NCI-H2107 treated with DMSO at 0.1 percent for 48 hours (cell line): ENCODE measurements at regions not wholly inside any gene's neighbourhood (a gene's known extent, or its start where the extent isn't known, plus 50 kb on each side); places are given as distances from the start of the nearest gene placed in this dataset.

ENCODE experiments used
- DNase-seq: peaks from one replicate; lab custom pipeline; 2025; ENCODE audit not compliant: unreplicated experiment; lab: John Stamatoyannopoulos, UW

GRCh38 chr4:24419181-24420034 is 164.9 kb downstream of the DHX15 start:
- DNase-seq = peak; percentile 37

GRCh38 chr4:24417206-24417605 is 167.1 kb downstream of the DHX15 start:
- DNase-seq = no peak

GRCh38 chr4:24416293-24416692 is 168.1 kb downstream of the DHX15 start:
- no peak for DNase-seq

- DNase-seq = no peak
Observed at GRCh38 chr4:24413311-24413784, 171.0 kb downstream of the DHX15 start.

- DNase-seq = no peak
Observed at GRCh38 chr4:24411806-24412205, 172.5 kb downstream of the DHX15 start.

- DNase-seq = no peak
Observed at GRCh38 chr4:24411299-24411698, 173.1 kb downstream of the DHX15 start.

- no peak for DNase-seq
Observed at GRCh38 chr4:24408640-24409039, 175.7 kb downstream of the DHX15 start.

- no peak for DNase-seq
Observed at GRCh38 chr4:24405926-24406325, 178.4 kb downstream of the DHX15 start.

GRCh38 chr4:24405341-24405740 is 179.0 kb downstream of the DHX15 start:
- DNase-seq = no peak

- DNase-seq = no peak
Observed at GRCh38 chr4:24404281-24404680, 180.1 kb downstream of the DHX15 start.

- no peak for DNase-seq
Observed at GRCh38 chr4:24403265-24403664, 181.1 kb downstream of the DHX15 start.

GRCh38 chr4:24400537-24400936 is 183.8 kb downstream of the DHX15 start:
- DNase-seq = no peak

- no peak for DNase-seq
Observed at GRCh38 chr4:24396988-24397387, 187.4 kb downstream of the DHX15 start.

GRCh38 chr4:24395937-24396336 is 188.4 kb downstream of the DHX15 start:
- DNase-seq = no peak

- no peak for DNase-seq
Observed at GRCh38 chr4:24394041-24394440, 190.3 kb downstream of the DHX15 start.

GRCh38 chr4:24392613-24393012 is 191.7 kb downstream of the DHX15 start:
- no peak for DNase-seq

GRCh38 chr4:24382381-24382780 is 202.0 kb downstream of the DHX15 start:
- DNase-seq = no peak

- DNase-seq = no peak
Observed at GRCh38 chr4:24380957-24381665, 203.2 kb downstream of the DHX15 start.

- no peak for DNase-seq
Observed at GRCh38 chr4:24373704-24374103, 210.7 kb downstream of the DHX15 start.

GRCh38 chr4:24372881-24373280 is 211.5 kb downstream of the DHX15 start:
- no peak for DNase-seq

- no peak for DNase-seq
Observed at GRCh38 chr4:24372341-24372740, 212.0 kb downstream of the DHX15 start.

- no peak for DNase-seq
Observed at GRCh38 chr4:24370421-24370820, 213.9 kb downstream of the DHX15 start.
